Left lung (tissue), 4 donors: ENCODE measurements at regions not wholly inside any gene's neighbourhood (a gene's known extent, or its start where the extent isn't known, plus 50 kb on each side); places are given as distances from the start of the nearest gene placed in this dataset.

Source experiments
- ATAC-seq: fragments of 200-7000 bp; cut with Tn5 transposase; one replicate; pipeline ENCODE4 v1.9.1; 2020; ENCODE audit warnings: moderate library complexity
- DNase-seq, 4 donors: peaks; one replicate each; pipeline ENCODE4 v3.0.0-alpha.2; 2013 to 2020
- H3K27ac ChIP-seq, 2 donors: fragments of 200-600 bp; sonication (generic) in 1 of 2; one replicate each; pipeline versions ENCODE4 v1.5.0 to v1.8.0; 2020 to 2021
- H3K27me3 ChIP-seq, 2 donors: fragments of 200-600 bp; sonication (generic) in 1 of 2; one replicate each; pipeline versions ENCODE4 v1.5.0 to v1.8.0; 2020 to 2021
- H3K36me3 ChIP-seq, 2 donors: fragments of 200-600 bp; sonication (generic) in 1 of 2; one replicate each; pipeline versions ENCODE4 v1.5.0 to v1.8.0; 2020 to 2021
- H3K4me1 ChIP-seq, 2 donors: fragments of 200-600 bp; one replicate each; pipeline ENCODE4 v1.8.0; 2021
- H3K4me3 ChIP-seq, 2 donors: fragments of 200-600 bp; sonication (generic) in 1 of 2; one replicate each; pipeline versions ENCODE4 v1.5.0 to v1.8.0; 2020 to 2021; ENCODE audit warnings: mild to moderate bottlenecking in 1 of 2
- H3K9me3 ChIP-seq, 2 donors: fragments of 200-600 bp; sonication (generic) in 1 of 2; one replicate each; pipeline versions ENCODE4 v1.5.0 to v1.8.0; 2020 to 2021
- CTCF ChIP-seq, 2 donors: fragments of 200-600 bp; sonication (generic) in 1 of 2; IDR thresholded peaks; one replicate each; pipeline versions ENCODE4 v1.5.0 to v1.8.0; 2021; ENCODE audit warnings: antibody characterized with exemption in 2 of 2
- intact Hi-C, 2 donors: fragments of 100-400 bp; cut with DNase I; formaldehyde crosslinking; loops; one replicate each; pipeline versions ENCODE4 v1.11.2 to v1.14.2; 2022
- donor health status: DM: no; HTN: yes; CAD: no.
- donor health status: DM: no; HTN: no; CAD: no.

DNA sequence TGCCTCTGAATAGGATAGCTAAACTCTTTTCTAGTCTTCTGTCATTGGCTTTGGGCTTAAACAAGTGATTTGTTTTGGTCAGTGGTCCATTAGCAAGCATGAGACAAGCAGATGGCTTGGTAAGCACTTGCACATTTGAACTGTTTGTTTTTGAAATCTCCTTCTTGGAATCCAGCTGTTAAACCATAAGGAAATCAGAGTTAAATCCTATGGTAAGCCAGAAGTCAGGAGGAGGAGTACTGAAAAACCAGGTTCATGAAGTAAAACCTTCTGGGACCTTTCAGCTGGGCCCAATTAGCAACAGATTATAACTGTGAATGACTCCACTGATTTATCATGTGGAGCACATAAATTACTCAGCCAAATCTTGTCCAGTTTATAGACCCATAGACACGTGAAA lies 1042.5 kb upstream of the PABPC4L start:
- no peak for DNase-seq
- no peak for ATAC-seq
- no peak overlapping the region for H3K4me3 ChIP-seq
- no peak for TF ChIP-seq CTCF (IDR thresholded peaks at IDR 0.05)
- intact Hi-C loops, result no loop called here
- H3K27ac ChIP-seq, result no peak overlapping the region
- no peaks in the 10 kb centered on the region for H3K27me3 ChIP-seq
- H3K36me3 ChIP-seq, result no peaks in the 10 kb centered on the region
- H3K9me3 ChIP-seq, result no peaks in the 10 kb centered on the region
- no peaks in the 10 kb centered on the region for H3K4me1 ChIP-seq

- peak in 2 of 4 donors; percentile 9 to 55 for DNase-seq
- H3K4me1 ChIP-seq, result no peaks in the 10 kb centered on the region
- intact Hi-C loops, result no loop called here
- H3K4me3 ChIP-seq, result no peak overlapping the region
- no peaks in the 10 kb centered on the region for H3K36me3 ChIP-seq
- no peak for ATAC-seq
- no peak for TF ChIP-seq CTCF (IDR thresholded peaks at IDR 0.05)
- H3K27me3 ChIP-seq, result no peaks in the 10 kb centered on the region
- no peaks in the 10 kb centered on the region for H3K9me3 ChIP-seq
- no peak overlapping the region for H3K27ac ChIP-seq
Observed at GRCh38 chr4:135240796-135241195, 1039.2 kb upstream of the PABPC4L start.

DNA sequence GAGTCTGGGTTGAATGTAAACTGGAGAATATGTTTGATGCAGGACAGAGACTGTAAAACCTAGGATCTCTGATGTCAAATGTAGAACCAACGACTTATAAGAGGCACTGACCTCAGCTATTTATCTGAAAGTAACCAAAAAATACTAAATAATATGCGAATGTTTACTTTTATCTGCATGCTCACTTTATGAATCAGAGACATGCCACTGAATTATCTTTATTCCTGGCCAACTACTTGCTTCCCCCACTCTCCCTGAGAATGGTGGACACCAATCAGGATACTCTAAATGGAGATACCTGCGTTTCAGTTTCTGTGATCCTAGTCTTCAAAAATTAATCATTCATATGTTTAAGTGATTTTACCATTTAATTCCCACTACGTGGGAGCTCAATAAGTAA lies 1038.4 kb upstream of the PABPC4L start:
- Histone ChIP-seq H3K4me3 (no peak overlapping the region), H3K36me3 (no peaks in the 10 kb centered on the region), H3K9me3 (no peaks in the 10 kb centered on the region), H3K27ac (no peak overlapping the region), H3K4me1 (no peaks in the 10 kb centered on the region), H3K27me3 (no peaks in the 10 kb centered on the region)
- ATAC-seq, result no peak
- no peak for DNase-seq
- intact Hi-C loops, result loop anchor here in 1 of 2 donors (5.0 kb wide), 1 partner anchor 38 kb away; no protein-coding TSS in a partner anchor
- no peak for TF ChIP-seq CTCF (IDR thresholded peaks at IDR 0.05)

- DNase-seq, result no peak
- H3K27me3 ChIP-seq, result no peaks in the 10 kb centered on the region
- no peaks in the 10 kb centered on the region for H3K36me3 ChIP-seq
- no peaks in the 10 kb centered on the region for H3K4me1 ChIP-seq
- H3K4me3 ChIP-seq, result no peak overlapping the region
- no peak overlapping the region for H3K27ac ChIP-seq
- no peak for ATAC-seq
- no peak for TF ChIP-seq CTCF (IDR thresholded peaks at IDR 0.05)
- intact Hi-C loops, result loop anchor here in 1 of 2 donors (5.0 kb wide), 1 partner anchor 37 kb away; no protein-coding TSS in a partner anchor
- no peaks in the 10 kb centered on the region for H3K9me3 ChIP-seq
Observed at GRCh38 chr4:135238940-135239339, 1037.4 kb upstream of the PABPC4L start.

DNA sequence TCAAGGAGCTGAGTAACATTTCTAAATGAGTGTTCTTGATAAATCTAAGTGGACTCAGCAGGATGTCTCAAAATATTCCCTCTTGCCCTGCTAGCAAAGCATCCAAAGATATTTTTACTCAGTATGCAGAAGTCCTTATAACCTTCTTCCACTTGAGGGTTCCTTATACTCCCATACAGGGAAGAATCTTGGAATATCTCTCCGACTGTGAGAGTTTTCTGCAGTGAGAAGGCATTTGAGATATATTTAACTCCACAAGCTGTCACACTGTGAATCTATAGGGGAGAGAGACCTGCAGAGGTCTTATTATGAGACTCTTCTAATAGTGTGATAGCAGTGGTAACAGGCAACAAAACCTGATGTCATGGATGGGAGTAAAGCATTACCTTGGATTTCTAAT lies 1034.5 kb upstream of the PABPC4L start:
- Histone ChIP-seq H3K4me1 (no peaks in the 10 kb centered on the region), H3K27ac (no peak overlapping the region), H3K9me3 (no peaks in the 10 kb centered on the region), H3K4me3 (no peak overlapping the region), H3K27me3 (no peaks in the 10 kb centered on the region), H3K36me3 (no peaks in the 10 kb centered on the region)
- ATAC-seq, result no peak
- TF ChIP-seq CTCF (IDR thresholded peaks at IDR 0.05), result no peak
- intact Hi-C loops, result loop anchor here in 1 of 2 donors (5.0 kb wide), 1 partner anchor 34 kb away; no protein-coding TSS in a partner anchor
- DNase-seq, result no peak
